Activated CD4-positive, alpha-beta T cell treated with anti-CD3 and anti-CD28 coated beads, Interleukin-2, amount 50 U/mL, for 4 hours (primary cell): ENCODE measurements at regions not wholly inside any gene's neighbourhood (a gene's known extent, or its start where the extent isn't known, plus 50 kb on each side); places are given as distances from the start of the nearest gene placed in this dataset.
"Not testable (repeated sequence)": the region's sequence is repeated elsewhere in the genome, so short reads cannot be mapped to it uniquely, and the experiment has no call there.

Experiments
- DNase-seq, 2 experiments: peaks; one replicate each; pipeline ENCODE4 v3.0.0-alpha.2; 2020

- no peak for DNase-seq
These were observed 467.7 kb upstream of the KLF6 start for GRCh38 chr10:4252701-4253100.

GRCh38 chr10:4250587-4250887, 465.5 kb upstream of the KLF6 start:
- no peak for DNase-seq

- no peak for DNase-seq
These were observed 465.0 kb upstream of the KLF6 start for GRCh38 chr10:4249841-4250586.

- no peak for DNase-seq
These were observed 462.4 kb upstream of the KLF6 start for GRCh38 chr10:4247379-4247778.

GRCh38 chr10:4246881-4247358, 461.9 kb upstream of the KLF6 start:
- no peak for DNase-seq

GRCh38 chr10:4243651-4244050, 458.6 kb upstream of the KLF6 start:
- DNase-seq: no peak

- no peak for DNase-seq
These were observed 458.2 kb upstream of the KLF6 start for GRCh38 chr10:4243169-4243568.

GRCh38 chr10:4242561-4243035, 457.6 kb upstream of the KLF6 start:
- DNase-seq: no peak

GRCh38 chr10:4241724-4242345, 456.8 kb upstream of the KLF6 start:
- DNase-seq: no peak

- DNase-seq: no peak
These were observed 455.7 kb upstream of the KLF6 start for GRCh38 chr10:4240608-4241197.

GRCh38 chr10:4239186-4239585, 454.2 kb upstream of the KLF6 start:
- DNase-seq: no peak

GRCh38 chr10:4236905-4237304, 451.9 kb upstream of the KLF6 start:
- DNase-seq: not testable (repeated sequence)

GRCh38 chr10:4234661-4235060, 449.7 kb upstream of the KLF6 start:
- peak; percentile 16 to 28 for DNase-seq

- DNase-seq: no peak
These were observed 446.4 kb upstream of the KLF6 start for GRCh38 chr10:4231439-4231838.

- no peak for DNase-seq
These were observed 445.0 kb upstream of the KLF6 start for GRCh38 chr10:4230036-4230435.

- no peak for DNase-seq
These were observed 444.1 kb upstream of the KLF6 start for GRCh38 chr10:4229106-4229505.

GRCh38 chr10:4227586-4227985, 442.6 kb upstream of the KLF6 start:
- DNase-seq: no peak

- DNase-seq: no peak
These were observed 442.0 kb upstream of the KLF6 start for GRCh38 chr10:4226941-4227540.

GRCh38 chr10:4224178-4224577, 439.2 kb upstream of the KLF6 start:
- no peak for DNase-seq

GRCh38 chr10:4221310-4221709, 436.3 kb upstream of the KLF6 start:
- not testable (repeated sequence) for DNase-seq

GRCh38 chr10:4219901-4220300, 434.9 kb upstream of the KLF6 start:
- DNase-seq: no peak

- no peak for DNase-seq
These were observed 432.6 kb upstream of the KLF6 start for GRCh38 chr10:4217653-4218052.

GRCh38 chr10:4217187-4217586, 432.2 kb upstream of the KLF6 start:
- DNase-seq: no peak

- no peak for DNase-seq
These were observed 431.7 kb upstream of the KLF6 start for GRCh38 chr10:4216726-4217125.
